DOHH2 (cell line): ENCODE measurements at regions not wholly inside any gene's neighbourhood (a gene's known extent, or its start where the extent isn't known, plus 50 kb on each side); places are given as distances from the start of the nearest gene placed in this dataset.

Experiments used
- H3F3A ChIP-seq: fragments of 200-600 bp; sonication (generic), shearing (Covaris generic); 2 replicates; pipeline ENCODE4 v1.6.0; 2016; ENCODE audit warnings: antibody characterized with exemption, mild to moderate bottlenecking; ENCODE audit not compliant: control insufficient read depth, insufficient read depth
- H3K27ac ChIP-seq: fragments of 200-600 bp; sonication (generic); 2 replicates; pipeline ENCODE4 v1.5.1; 2014; ENCODE audit warnings: low read depth, mild to moderate bottlenecking, low read length, moderate library complexity
- H3K27me3 ChIP-seq: fragments of 200-600 bp; sonication (generic); 2 replicates; pipeline ENCODE4 v1.6.1; 2014; ENCODE audit warnings: mild to moderate bottlenecking, low read length, mixed read lengths; ENCODE audit not compliant: control insufficient read depth
- H3K36me3 ChIP-seq: fragments of 200-600 bp; sonication (generic); 2 replicates; pipeline ENCODE4 v1.6.1; 2014; ENCODE audit warnings: mild to moderate bottlenecking, low read length, moderate library complexity, mixed read lengths; ENCODE audit not compliant: control insufficient read depth
- H3K4me1 ChIP-seq: fragments of 200-600 bp; sonication (generic); 2 replicates; pipeline ENCODE4 v1.6.1; 2014; ENCODE audit warnings: mild to moderate bottlenecking, low read length, mixed read lengths; ENCODE audit not compliant: control insufficient read depth
- H3K4me2 ChIP-seq: fragments of 200-600 bp; sonication (generic); 2 replicates; pipeline ENCODE4 v1.6.0; 2014; ENCODE audit warnings: mild to moderate bottlenecking, low read length, moderate library complexity
- H3K4me3 ChIP-seq: fragments of 200-600 bp; sonication (generic); 2 replicates; pipeline ENCODE4 v1.5.1; 2014; ENCODE audit warnings: mild to moderate bottlenecking, low read length, mixed read lengths
- H3K79me2 ChIP-seq: fragments of 200-600 bp; sonication (generic); 2 replicates; pipeline ENCODE4 v1.6.1; 2014; ENCODE audit warnings: mild to moderate bottlenecking, low read length, mixed read lengths; ENCODE audit not compliant: control insufficient read depth
- H3K9me2 ChIP-seq: fragments of 200-600 bp; sonication (generic); replicated peaks from 2 replicates; pipeline ENCODE4 v1.6.1; 2014; ENCODE audit warnings: mild to moderate bottlenecking, low read length, mixed read lengths; ENCODE audit not compliant: control insufficient read depth
- H3K9me3 ChIP-seq: fragments of 200-600 bp; sonication (generic); 2 replicates; pipeline ENCODE4 v1.6.1; 2014; ENCODE audit warnings: antibody characterized with exemption, low read length, mixed read lengths; ENCODE audit not compliant: control insufficient read depth, insufficient read depth
- H4K20me1 ChIP-seq: fragments of 200-600 bp; sonication (generic); 2 replicates; pipeline ENCODE4 v1.6.0; 2014; ENCODE audit warnings: low read depth, mild to moderate bottlenecking, antibody characterized with exemption, low read length, moderate library complexity; ENCODE audit not compliant: control insufficient read depth, insufficient read depth
- EZH2phosphoT487 ChIP-seq: fragments of 200-600 bp; sonication (generic); IDR thresholded peaks from 2 replicates; pipeline ENCODE4 v1.6.1; 2017; ENCODE audit warnings: borderline replicate concordance, mild to moderate bottlenecking, antibody characterized with exemption, low read length, moderate library complexity, mixed read lengths
- TF ChIP-seq, protein P1 (sequence below): fragments of 200-600 bp; sonication (generic); IDR thresholded peaks from one replicate; pipeline ENCODE4 v1.5.1; 2014; ENCODE audit warnings: antibody characterized with exemption, mild to moderate bottlenecking, low read depth, low read length; ENCODE audit not compliant: poor library complexity, severe bottlenecking

GRCh38 chr1:48105165-48105564, 108.0 kb upstream of the TRABD2B start:
- Histone ChIP-seq H3K9me3 (no peaks in the 10 kb centered on the region), H3K27me3 (peaks cover 5% of the 10 kb centered on the region), H3K36me3 (no peaks in the 10 kb centered on the region), H3K4me1 (no peaks in the 10 kb centered on the region), H3K27ac (no peak overlapping the region), H3K9me2 (no peaks in the 10 kb centered on the region), H3K4me2 (no peak overlapping the region), H3F3A (no peaks in the 10 kb centered on the region), H3K4me3 (no peak overlapping the region), H4K20me1 (no peaks in the 10 kb centered on the region), H3K79me2 (no peaks in the 10 kb centered on the region)
- TF ChIP-seq EZH2phosphoT487: no peak
- TF ChIP-seq, protein P1, sequence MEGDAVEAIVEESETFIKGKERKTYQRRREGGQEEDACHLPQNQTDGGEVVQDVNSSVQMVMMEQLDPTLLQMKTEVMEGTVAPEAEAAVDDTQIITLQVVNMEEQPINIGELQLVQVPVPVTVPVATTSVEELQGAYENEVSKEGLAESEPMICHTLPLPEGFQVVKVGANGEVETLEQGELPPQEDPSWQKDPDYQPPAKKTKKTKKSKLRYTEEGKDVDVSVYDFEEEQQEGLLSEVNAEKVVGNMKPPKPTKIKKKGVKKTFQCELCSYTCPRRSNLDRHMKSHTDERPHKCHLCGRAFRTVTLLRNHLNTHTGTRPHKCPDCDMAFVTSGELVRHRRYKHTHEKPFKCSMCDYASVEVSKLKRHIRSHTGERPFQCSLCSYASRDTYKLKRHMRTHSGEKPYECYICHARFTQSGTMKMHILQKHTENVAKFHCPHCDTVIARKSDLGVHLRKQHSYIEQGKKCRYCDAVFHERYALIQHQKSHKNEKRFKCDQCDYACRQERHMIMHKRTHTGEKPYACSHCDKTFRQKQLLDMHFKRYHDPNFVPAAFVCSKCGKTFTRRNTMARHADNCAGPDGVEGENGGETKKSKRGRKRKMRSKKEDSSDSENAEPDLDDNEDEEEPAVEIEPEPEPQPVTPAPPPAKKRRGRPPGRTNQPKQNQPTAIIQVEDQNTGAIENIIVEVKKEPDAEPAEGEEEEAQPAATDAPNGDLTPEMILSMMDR: no peak

DNA sequence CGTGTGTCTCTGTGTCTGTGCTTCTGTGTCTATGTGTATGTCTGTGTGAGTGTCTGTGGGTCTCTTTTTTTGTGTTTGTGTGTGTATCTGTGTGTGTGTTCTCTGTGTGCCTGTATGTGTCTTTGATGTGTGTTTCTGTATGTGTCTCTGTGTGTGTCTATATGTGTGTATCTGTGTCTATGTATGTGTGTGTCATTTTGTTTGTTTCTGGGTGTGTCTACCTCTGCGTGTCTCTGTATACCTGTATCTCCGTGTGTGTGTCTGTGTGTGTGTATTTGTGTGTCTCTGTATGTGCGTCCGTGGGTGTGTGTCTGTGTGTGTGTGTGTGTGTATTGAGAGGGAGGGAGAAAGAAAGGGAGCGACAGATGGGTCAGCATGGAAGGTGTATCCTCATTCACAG, 106.3 kb upstream of the TRABD2B start:
- Histone ChIP-seq H3K4me2 (no peak overlapping the region), H3K9me3 (no peaks in the 10 kb centered on the region), H3K4me3 (no peak overlapping the region), H3K9me2 (no peaks in the 10 kb centered on the region), H4K20me1 (no peaks in the 10 kb centered on the region), H3K27me3 (no peaks in the 10 kb centered on the region), H3K36me3 (no peaks in the 10 kb centered on the region), H3K79me2 (no peaks in the 10 kb centered on the region), H3K4me1 (no peaks in the 10 kb centered on the region), H3K27ac (no peak overlapping the region), H3F3A (no peaks in the 10 kb centered on the region)
- no peak for TF ChIP-seq EZH2phosphoT487
- TF ChIP-seq, protein P1: no peak

GRCh38 chr1:48102766-48103165, 105.6 kb upstream of the TRABD2B start:
- Histone ChIP-seq H4K20me1 (no peaks in the 10 kb centered on the region), H3K9me2 (no peaks in the 10 kb centered on the region), H3K36me3 (no peaks in the 10 kb centered on the region), H3K4me2 (no peak overlapping the region), H3K27ac (no peak overlapping the region), H3K79me2 (no peaks in the 10 kb centered on the region), H3K9me3 (no peaks in the 10 kb centered on the region), H3K4me3 (no peak overlapping the region), H3K4me1 (no peaks in the 10 kb centered on the region), H3K27me3 (no peaks in the 10 kb centered on the region), H3F3A (no peaks in the 10 kb centered on the region)
- TF ChIP-seq EZH2phosphoT487: no peak
- TF ChIP-seq, protein P1: no peak
